C4-2B (cell line): ENCODE measurements at regions not wholly inside any gene's neighbourhood (a gene's known extent, or its start where the extent isn't known, plus 50 kb on each side); places are given as distances from the start of the nearest gene placed in this dataset.

Experiments
- ZFX ChIP-seq: fragments of 450-650 bp; IDR thresholded peaks from 2 replicates; pipeline ENCODE4 v1.6.1; 2017
- TF ChIP-seq, protein P1 (sequence below): fragments of 450-650 bp; conservative IDR thresholded peaks from 2 replicates; pipeline ENCODE4 v1.5.1; 2017; ENCODE audit warnings: mild to moderate bottlenecking

DNA sequence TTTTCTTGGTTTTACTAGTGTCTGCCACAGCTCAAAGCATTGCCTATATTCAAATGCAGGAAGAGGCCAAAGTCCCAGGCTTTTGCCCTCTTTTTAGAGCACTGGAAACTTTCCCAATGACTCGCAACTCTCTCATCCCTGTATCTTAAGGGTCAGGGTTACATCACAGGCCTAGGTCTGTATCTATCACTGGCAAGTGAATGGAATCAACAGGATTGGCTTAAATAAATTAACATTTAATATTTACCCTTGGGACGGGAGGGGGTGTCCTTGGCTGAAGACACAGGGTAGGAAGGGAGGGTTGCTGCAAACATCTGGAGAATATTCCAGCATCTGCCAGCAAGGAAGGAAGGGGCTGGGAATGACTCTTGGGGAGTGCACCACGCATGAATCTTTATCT lies 242.6 kb downstream of the SLC4A3 start:
- TF ChIP-seq, protein P1, sequence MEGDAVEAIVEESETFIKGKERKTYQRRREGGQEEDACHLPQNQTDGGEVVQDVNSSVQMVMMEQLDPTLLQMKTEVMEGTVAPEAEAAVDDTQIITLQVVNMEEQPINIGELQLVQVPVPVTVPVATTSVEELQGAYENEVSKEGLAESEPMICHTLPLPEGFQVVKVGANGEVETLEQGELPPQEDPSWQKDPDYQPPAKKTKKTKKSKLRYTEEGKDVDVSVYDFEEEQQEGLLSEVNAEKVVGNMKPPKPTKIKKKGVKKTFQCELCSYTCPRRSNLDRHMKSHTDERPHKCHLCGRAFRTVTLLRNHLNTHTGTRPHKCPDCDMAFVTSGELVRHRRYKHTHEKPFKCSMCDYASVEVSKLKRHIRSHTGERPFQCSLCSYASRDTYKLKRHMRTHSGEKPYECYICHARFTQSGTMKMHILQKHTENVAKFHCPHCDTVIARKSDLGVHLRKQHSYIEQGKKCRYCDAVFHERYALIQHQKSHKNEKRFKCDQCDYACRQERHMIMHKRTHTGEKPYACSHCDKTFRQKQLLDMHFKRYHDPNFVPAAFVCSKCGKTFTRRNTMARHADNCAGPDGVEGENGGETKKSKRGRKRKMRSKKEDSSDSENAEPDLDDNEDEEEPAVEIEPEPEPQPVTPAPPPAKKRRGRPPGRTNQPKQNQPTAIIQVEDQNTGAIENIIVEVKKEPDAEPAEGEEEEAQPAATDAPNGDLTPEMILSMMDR: no peak
- TF ChIP-seq ZFX: no peak
